ENCODE measurements at regions not wholly inside any gene's neighbourhood (a gene's known extent, or its start where the extent isn't known, plus 50 kb on each side); places are given as distances from the start of the nearest gene placed in this dataset.

GRCh38 chr7:20556091-20556490 is 59.4 kb upstream of the ABCB5 start:
- H3K18ac ChIP-seq (ENCODE audit: low read length) = no peak overlapping the region
- H3K27me3 ChIP-seq (ENCODE audit: insufficient read depth, low read length) = no peaks in the 10 kb centered on the region

GRCh38 chr7:20557116-20557515 is 58.4 kb upstream of the ABCB5 start:
- no peak overlapping the region for H3K4me3 ChIP-seq (ENCODE audit: low read depth, low read length)

More at GRCh38 chr7:20556091-20556490, 59.4 kb upstream of the ABCB5 start:
- Histone ChIP-seq H3K27ac (ENCODE audit: low read depth, low read length) (no peak overlapping the region), H4K91ac (ENCODE audit: low read depth, low read length) (no peak overlapping the region), H2BK12ac (ENCODE audit: low read length) (no peak overlapping the region), H3K4ac (ENCODE audit: low read depth, low read length) (no peak overlapping the region), H3K79me2 (ENCODE audit: control insufficient read depth, insufficient read depth, low read length, poor library complexity) (no peaks in the 10 kb centered on the region), H2BK120ac (ENCODE audit: insufficient read depth, low read length, poor library complexity) (no peak overlapping the region), H3K79me1 (ENCODE audit: low read length) (peaks cover 2% of the 10 kb centered on the region), H3K9ac (ENCODE audit: low read length) (no peak overlapping the region), H4K12ac (ENCODE audit: low read depth, low read length) (no peak overlapping the region), H2AK5ac (ENCODE audit: low read length) (no peak overlapping the region), H3K9me3 (ENCODE audit: insufficient read depth, low read depth, low read length) (peaks cover 2% of the 10 kb centered on the region), H2BK5ac (ENCODE audit: low read depth, low read length, poor library complexity) (no peak overlapping the region), H3K4me2 (ENCODE audit: low read length) (no peak overlapping the region), H2AFZ (ENCODE audit: insufficient read depth, low read length, poor library complexity) (no peak overlapping the region), H3K4me1 (ENCODE audit: control insufficient read depth in 1 of 2, insufficient read depth in 2 of 2, low read length in 2 of 2) (no peaks in the 10 kb centered on the region), H3K4me3 (ENCODE audit: low read depth, low read length) (no peak overlapping the region), H4K8ac (ENCODE audit: low read depth, low read length) (no peak overlapping the region), H3K23ac (ENCODE audit: low read length) (no peak overlapping the region), H3K14ac (ENCODE audit: low read length) (no peak overlapping the region), H3K36me3 (ENCODE audit: control insufficient read depth in 1 of 2, insufficient read depth in 2 of 2, low read length in 2 of 2) (no peaks in the 10 kb centered on the region)
- DNase-seq = no peak
- WGBS (ENCODE audit: extremely low coverage, insufficient coverage, insufficient read length) = no CpG with 5 or more reads among the region's 4 CpGs

GRCh38 chr7:20558963-20559716 is 56.3 kb upstream of the ABCB5 start:
- no peak overlapping the region for H3K4me3 ChIP-seq (ENCODE audit: low read depth, low read length)
- H2BK120ac ChIP-seq (ENCODE audit: insufficient read depth, low read length, poor library complexity) = no peak overlapping the region
- H3K79me1 ChIP-seq (ENCODE audit: low read length) = peaks cover 2% of the 10 kb centered on the region
- H3K9me3 ChIP-seq (ENCODE audit: insufficient read depth, low read depth, low read length) = peaks cover 2% of the 10 kb centered on the region
- WGBS (ENCODE audit: extremely low coverage, insufficient coverage, insufficient read length) = no CpG with 5 or more reads among the region's 22 CpGs
- H2AFZ ChIP-seq (ENCODE audit: insufficient read depth, low read length, poor library complexity) = no peak overlapping the region
- DNase-seq = no peak
- H4K8ac ChIP-seq (ENCODE audit: low read depth, low read length) = no peak overlapping the region
- peaks cover 2 to 3% of the 10 kb centered on the region in 2 experiments for H3K4me1 ChIP-seq (ENCODE audit: control insufficient read depth in 1 of 2, insufficient read depth in 2 of 2, low read length in 2 of 2)
- H3K27ac ChIP-seq (ENCODE audit: low read depth, low read length) = no peak overlapping the region
- H2BK5ac ChIP-seq (ENCODE audit: low read depth, low read length, poor library complexity) = no peak overlapping the region
- H3K4ac ChIP-seq (ENCODE audit: low read depth, low read length) = no peak overlapping the region
- H3K36me3 ChIP-seq (ENCODE audit: control insufficient read depth in 1 of 2, insufficient read depth in 2 of 2, low read length in 2 of 2) = no peaks in the 10 kb centered on the region
- H2BK12ac ChIP-seq (ENCODE audit: low read length) = no peak overlapping the region
- H3K23ac ChIP-seq (ENCODE audit: low read length) = no peak overlapping the region
- no peaks in the 10 kb centered on the region for H3K27me3 ChIP-seq (ENCODE audit: insufficient read depth, low read length)
- no peak overlapping the region for H3K9ac ChIP-seq (ENCODE audit: low read length)
- no peak overlapping the region for H4K91ac ChIP-seq (ENCODE audit: low read depth, low read length)
- H3K79me2 ChIP-seq (ENCODE audit: control insufficient read depth, insufficient read depth, low read length, poor library complexity) = no peaks in the 10 kb centered on the region
- no peak overlapping the region for H3K18ac ChIP-seq (ENCODE audit: low read length)
- no peak overlapping the region for H3K14ac ChIP-seq (ENCODE audit: low read length)
- H2AK5ac ChIP-seq (ENCODE audit: low read length) = no peak overlapping the region
- no peak overlapping the region for H3K4me2 ChIP-seq (ENCODE audit: low read length)
- H4K12ac ChIP-seq (ENCODE audit: low read depth, low read length) = no peak overlapping the region

More at GRCh38 chr7:20557116-20557515, 58.4 kb upstream of the ABCB5 start:
- Histone ChIP-seq H3K27ac (ENCODE audit: low read depth, low read length) (no peak overlapping the region), H3K79me2 (ENCODE audit: control insufficient read depth, insufficient read depth, low read length, poor library complexity) (no peaks in the 10 kb centered on the region), H4K8ac (ENCODE audit: low read depth, low read length) (no peak overlapping the region), H3K14ac (ENCODE audit: low read length) (no peak overlapping the region), H4K91ac (ENCODE audit: low read depth, low read length) (no peak overlapping the region), H2AK5ac (ENCODE audit: low read length) (no peak overlapping the region), H3K36me3 (ENCODE audit: control insufficient read depth in 1 of 2, insufficient read depth in 2 of 2, low read length in 2 of 2) (no peaks in the 10 kb centered on the region), H3K4me1 (ENCODE audit: control insufficient read depth in 1 of 2, insufficient read depth in 2 of 2, low read length in 2 of 2) (no peaks in the 10 kb centered on the region), H2BK5ac (ENCODE audit: low read depth, low read length, poor library complexity) (no peak overlapping the region), H2AFZ (ENCODE audit: insufficient read depth, low read length, poor library complexity) (no peak overlapping the region), H3K23ac (ENCODE audit: low read length) (no peak overlapping the region), H2BK120ac (ENCODE audit: insufficient read depth, low read length, poor library complexity) (no peak overlapping the region), H3K9ac (ENCODE audit: low read length) (no peak overlapping the region), H3K9me3 (ENCODE audit: insufficient read depth, low read depth, low read length) (peaks cover 2% of the 10 kb centered on the region), H3K27me3 (ENCODE audit: insufficient read depth, low read length) (no peaks in the 10 kb centered on the region), H3K4me2 (ENCODE audit: low read length) (no peak overlapping the region), H3K79me1 (ENCODE audit: low read length) (peaks cover 2% of the 10 kb centered on the region), H4K12ac (ENCODE audit: low read depth, low read length) (no peak overlapping the region), H3K4ac (ENCODE audit: low read depth, low read length) (no peak overlapping the region), H3K18ac (ENCODE audit: low read length) (no peak overlapping the region), H2BK12ac (ENCODE audit: low read length) (no peak overlapping the region)
- DNase-seq = no peak
- WGBS (ENCODE audit: extremely low coverage, insufficient coverage, insufficient read length) = no CpG with 5 or more reads among the region's 1 CpG

- Histone ChIP-seq H2AK5ac (ENCODE audit: low read length) (no peak overlapping the region), H2AFZ (ENCODE audit: insufficient read depth, low read length, poor library complexity) (no peak overlapping the region), H3K4me3 (ENCODE audit: low read depth, low read length) (no peak overlapping the region), H3K9ac (ENCODE audit: low read length) (no peak overlapping the region), H3K18ac (ENCODE audit: low read length) (no peak overlapping the region), H3K14ac (ENCODE audit: low read length) (no peak overlapping the region), H3K4me2 (ENCODE audit: low read length) (no peak overlapping the region), H2BK12ac (ENCODE audit: low read length) (no peak overlapping the region), H3K36me3 (ENCODE audit: control insufficient read depth in 1 of 2, insufficient read depth in 2 of 2, low read length in 2 of 2) (no peaks in the 10 kb centered on the region), H4K91ac (ENCODE audit: low read depth, low read length) (no peak overlapping the region), H3K9me3 (ENCODE audit: insufficient read depth, low read depth, low read length) (peaks cover 2% of the 10 kb centered on the region), H3K79me1 (ENCODE audit: low read length) (peaks cover 2% of the 10 kb centered on the region), H2BK5ac (ENCODE audit: low read depth, low read length, poor library complexity) (no peak overlapping the region), H3K4me1 (ENCODE audit: control insufficient read depth in 1 of 2, insufficient read depth in 2 of 2, low read length in 2 of 2) (peaks cover 2 to 3% of the 10 kb centered on the region in 2 experiments), H3K4ac (ENCODE audit: low read depth, low read length) (no peak overlapping the region), H4K8ac (ENCODE audit: low read depth, low read length) (no peak overlapping the region), H3K27me3 (ENCODE audit: insufficient read depth, low read length) (no peaks in the 10 kb centered on the region), H2BK120ac (ENCODE audit: insufficient read depth, low read length, poor library complexity) (no peak overlapping the region), H3K79me2 (ENCODE audit: control insufficient read depth, insufficient read depth, low read length, poor library complexity) (no peaks in the 10 kb centered on the region), H3K27ac (ENCODE audit: low read depth, low read length) (no peak overlapping the region), H4K12ac (ENCODE audit: low read depth, low read length) (no peak overlapping the region), H3K23ac (ENCODE audit: low read length) (no peak overlapping the region)
- no CpG with 5 or more reads among the region's 5 CpGs for WGBS (ENCODE audit: extremely low coverage, insufficient coverage, insufficient read length)
- no peak for DNase-seq
These were observed 55.6 kb upstream of the ABCB5 start for GRCh38 chr7:20559883-20560282.
